Kidney epithelial cell (primary cell): ENCODE measurements at regions not wholly inside any gene's neighbourhood (a gene's known extent, or its start where the extent isn't known, plus 50 kb on each side); places are given as distances from the start of the nearest gene placed in this dataset.

ENCODE experiments used
- DNase-seq: peaks from one replicate; pipeline ENCODE4 v3.0.0-alpha.2; 2010; ENCODE audit warnings: low read depth
- H3K27me3 ChIP-seq: 2 replicates; pipeline ENCODE4 v1.6.0; 2011; ENCODE audit warnings: low read length; ENCODE audit not compliant: control insufficient read depth, insufficient read depth
- H3K36me3 ChIP-seq: 2 replicates; pipeline ENCODE4 v1.5.1; 2011; ENCODE audit warnings: low read length; ENCODE audit not compliant: control insufficient read depth, insufficient read depth
- H3K4me3 ChIP-seq: 2 replicates; pipeline ENCODE4 v1.5.1; 2011; ENCODE audit warnings: low read depth, mild to moderate bottlenecking, control low read depth, low read length
- CTCF ChIP-seq: IDR thresholded peaks from 2 replicates; pipeline ENCODE4 v1.5.1; 2011; ENCODE audit warnings: mild to moderate bottlenecking, moderate library complexity, low read length, control low read depth, inconsistent platforms; ENCODE audit not compliant: insufficient read depth, poor library complexity, severe bottlenecking

GRCh38 chr11:44502506-44502905 lies 63.0 kb upstream of the CD82 start:
- no peak for DNase-seq
- TF ChIP-seq CTCF: no peak
- no peaks in the 10 kb centered on the region for H3K36me3 ChIP-seq
- no peak overlapping the region for H3K4me3 ChIP-seq
- peaks cover 2% of the 10 kb centered on the region for H3K27me3 ChIP-seq

DNA sequence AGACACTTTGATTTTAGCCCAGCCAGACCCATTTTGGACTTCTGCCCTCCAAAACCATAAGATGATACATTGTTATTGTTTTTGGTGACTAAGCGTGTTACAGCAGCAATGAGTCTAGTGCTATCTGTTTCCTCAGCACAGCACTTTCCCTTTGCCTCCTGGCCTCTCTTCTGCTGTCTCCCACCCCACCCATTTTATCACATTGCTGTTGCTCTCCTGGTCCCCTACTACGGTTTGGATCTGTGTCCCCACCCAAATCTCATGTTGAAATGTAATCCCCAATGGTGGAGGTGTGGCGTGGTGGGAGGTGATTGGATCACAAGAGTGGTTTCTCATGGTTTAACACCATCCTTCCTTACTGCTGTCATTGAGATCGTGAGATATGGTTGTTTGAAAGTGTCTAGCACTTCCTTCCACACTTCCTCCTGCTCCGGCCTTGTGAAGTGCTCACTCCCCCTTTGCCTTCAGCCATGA lies 59.8 kb upstream of the CD82 start:
- Histone ChIP-seq H3K36me3 (no peaks in the 10 kb centered on the region), H3K4me3 (no peak overlapping the region), H3K27me3 (no peaks in the 10 kb centered on the region)
- no peak for DNase-seq
- TF ChIP-seq CTCF: no peak

DNA sequence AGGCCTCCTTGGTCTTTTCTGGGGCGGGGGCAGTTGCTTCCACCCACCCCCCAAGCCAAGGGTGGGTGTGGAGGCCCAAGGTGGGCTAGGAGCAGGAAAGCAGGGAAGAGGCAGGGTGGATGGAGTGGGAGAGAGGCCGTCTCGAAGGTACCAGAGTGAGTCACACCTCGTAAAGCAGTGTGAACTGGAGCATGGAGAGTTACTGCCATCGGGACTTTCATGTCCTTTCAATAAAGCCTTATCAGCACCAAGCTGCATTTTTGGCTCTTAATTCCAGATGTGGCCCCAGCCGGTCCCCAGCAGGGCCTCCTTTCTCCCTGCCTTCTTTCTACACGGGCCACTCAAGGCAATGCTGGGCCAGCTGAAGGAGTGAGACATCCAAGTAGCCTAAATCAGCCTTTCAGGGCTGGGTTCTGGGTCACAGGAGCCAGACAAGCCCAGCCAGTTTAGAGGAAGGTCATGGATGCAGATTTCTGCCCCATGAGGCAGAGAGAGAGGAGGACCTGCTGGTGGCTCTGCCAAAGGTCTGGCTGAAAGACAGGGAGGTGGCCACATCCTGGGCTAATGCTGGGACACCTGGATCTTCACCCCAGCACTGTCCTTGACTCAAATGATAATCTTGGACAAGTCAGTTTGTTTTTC lies 59.0 kb upstream of the CD82 start:
- no peaks in the 10 kb centered on the region for H3K36me3 ChIP-seq
- peaks cover 3% of the 10 kb centered on the region for H3K27me3 ChIP-seq
- peak; percentile 28 for DNase-seq
- no peak for TF ChIP-seq CTCF
- no peak overlapping the region for H3K4me3 ChIP-seq

DNA sequence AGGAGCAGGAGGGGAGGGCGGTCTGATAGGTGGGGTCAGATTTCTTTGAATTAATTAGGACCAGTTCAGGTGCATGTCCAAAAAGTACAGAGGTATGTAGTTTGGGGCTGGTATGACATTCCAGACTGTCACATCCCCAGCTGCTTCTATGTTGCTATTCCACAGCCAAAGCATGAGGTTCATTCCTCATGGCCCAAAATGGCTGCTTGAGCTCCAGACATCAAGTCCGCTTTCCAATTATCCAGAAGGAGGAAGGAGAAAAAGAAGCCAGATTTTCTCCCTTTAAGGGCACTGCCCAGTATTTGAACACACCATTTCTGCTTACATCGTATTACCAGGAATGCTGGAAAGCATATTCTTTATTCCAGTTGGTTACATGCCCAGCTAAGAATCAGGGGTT lies 58.0 kb upstream of the CD82 start:
- DNase-seq: no peak
- no peaks in the 10 kb centered on the region for H3K36me3 ChIP-seq
- H3K27me3 ChIP-seq: peaks cover 6% of the 10 kb centered on the region
- no peak for TF ChIP-seq CTCF
- no peak overlapping the region for H3K4me3 ChIP-seq

- H3K4me3 ChIP-seq: no peak overlapping the region
- no peak for TF ChIP-seq CTCF
- DNase-seq: no peak
- no peaks in the 10 kb centered on the region for H3K36me3 ChIP-seq
- peaks cover 6% of the 10 kb centered on the region for H3K27me3 ChIP-seq
Measured at GRCh38 chr11:44507896-44508445, 57.5 kb upstream of the CD82 start.

GRCh38 chr11:44509296-44509695 lies 56.2 kb upstream of the CD82 start:
- no peak for TF ChIP-seq CTCF

More at GRCh38 chr11:44509296-44509695, 56.2 kb upstream of the CD82 start:
- no peak for DNase-seq
- H3K27me3 ChIP-seq: peaks cover 6% of the 10 kb centered on the region
- H3K4me3 ChIP-seq: no peak overlapping the region
- H3K36me3 ChIP-seq: no peaks in the 10 kb centered on the region
